ENCODE measurements at regions not wholly inside any gene's neighbourhood (a gene's known extent, or its start where the extent isn't known, plus 50 kb on each side); places are given as distances from the start of the nearest gene placed in this dataset.

- no peak for TF ChIP-seq EP300 (IDR thresholded peaks at IDR 0.05)
- TF ChIP-seq CTCF (IDR thresholded peaks at IDR 0.05), result no peak
- no peak for TF ChIP-seq POLR2AphosphoS5 (IDR thresholded peaks at IDR 0.05)
- TF ChIP-seq POLR2A (IDR thresholded peaks at IDR 0.05), result no peak
- no peak overlapping the region for H3K27ac ChIP-seq
- H3K4me1 ChIP-seq, result no peaks in the 10 kb centered on the region
- H3K36me3 ChIP-seq, result no peaks in the 10 kb centered on the region
- no peaks in the 10 kb centered on the region for H3K27me3 ChIP-seq
- H3K4me3 ChIP-seq, result no peak overlapping the region
- WGBS, result 77% methylated on average over 9 of the region's 9 CpGs
- no peaks in the 10 kb centered on the region for H3K9me3 ChIP-seq
- no peak for DNase-seq (ENCODE audit: low spot score in 2 of 2)
Observed at GRCh38 chr2:16322308-16323125, 343.1 kb downstream of the CYRIA start.

DNA sequence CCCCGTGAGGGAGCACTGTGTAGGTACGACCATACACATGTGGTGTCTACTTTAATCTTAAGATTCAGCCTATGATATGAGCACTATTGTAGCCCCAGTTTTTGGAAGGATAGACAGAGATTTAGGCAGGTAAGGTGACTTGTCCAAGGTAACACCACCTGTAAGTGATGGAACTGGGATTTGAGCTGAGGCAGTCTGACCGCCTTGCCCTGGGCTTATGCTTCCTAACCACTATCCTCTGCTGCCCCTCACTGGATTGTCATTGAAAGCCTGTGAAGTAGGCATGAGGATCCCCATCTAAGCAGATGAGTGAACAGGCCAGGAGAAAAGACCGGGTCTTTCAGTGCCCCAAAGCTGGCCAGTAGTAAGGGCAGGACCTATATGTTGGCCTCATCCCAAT is 343.8 kb downstream of the CYRIA start:
- DNase-seq (ENCODE audit: low spot score in 2 of 2), result no peak
- TF ChIP-seq EP300 (IDR thresholded peaks at IDR 0.05) (no peak), POLR2AphosphoS5 (IDR thresholded peaks at IDR 0.05) (no peak), POLR2A (IDR thresholded peaks at IDR 0.05) (no peak), CTCF (IDR thresholded peaks at IDR 0.05) (no peak)

GRCh38 chr2:16321256-16321655 is 344.4 kb downstream of the CYRIA start:
- TF ChIP-seq POLR2AphosphoS5 (IDR thresholded peaks at IDR 0.05) (no peak), CTCF (IDR thresholded peaks at IDR 0.05) (no peak), POLR2A (IDR thresholded peaks at IDR 0.05) (no peak), EP300 (IDR thresholded peaks at IDR 0.05) (no peak)
- no peak for DNase-seq (ENCODE audit: low spot score in 2 of 2)
- H3K27me3 ChIP-seq, result no peaks in the 10 kb centered on the region
- WGBS, result 87% methylated on average over 9 of the region's 9 CpGs
- H3K27ac ChIP-seq, result no peak overlapping the region
- no peaks in the 10 kb centered on the region for H3K36me3 ChIP-seq
- no peaks in the 10 kb centered on the region for H3K9me3 ChIP-seq
- H3K4me1 ChIP-seq, result no peaks in the 10 kb centered on the region
- no peak overlapping the region for H3K4me3 ChIP-seq

More for the DNA sequence above, 343.8 kb downstream of the CYRIA start:
- Histone ChIP-seq H3K27me3 (no peaks in the 10 kb centered on the region), H3K4me1 (no peaks in the 10 kb centered on the region), H3K27ac (no peak overlapping the region), H3K9me3 (no peaks in the 10 kb centered on the region), H3K36me3 (no peaks in the 10 kb centered on the region), H3K4me3 (no peak overlapping the region)
- WGBS, result 92% methylated on average over 4 of the region's 4 CpGs

- whole genome bisulfite sequencing, result 89% methylated on average over 11 of the region's 11 CpGs
- Histone ChIP-seq H3K9me3 (no peaks in the 10 kb centered on the region), H3K4me3 (no peak overlapping the region), H3K27me3 (no peaks in the 10 kb centered on the region), H3K36me3 (no peaks in the 10 kb centered on the region), H3K27ac (no peak overlapping the region), H3K4me1 (no peaks in the 10 kb centered on the region)
- TF ChIP-seq CTCF (IDR thresholded peaks at IDR 0.05) (no peak), POLR2AphosphoS5 (IDR thresholded peaks at IDR 0.05) (no peak), EP300 (IDR thresholded peaks at IDR 0.05) (no peak), POLR2A (IDR thresholded peaks at IDR 0.05) (no peak)
- no peak for DNase-seq (ENCODE audit: low spot score in 2 of 2)
Observed at GRCh38 chr2:16320716-16321115, 344.9 kb downstream of the CYRIA start.

GRCh38 chr2:16319551-16320121 is 346.0 kb downstream of the CYRIA start:
- no peaks in the 10 kb centered on the region for H3K9me3 ChIP-seq
- no peak overlapping the region for H3K4me3 ChIP-seq
- TF ChIP-seq POLR2A (IDR thresholded peaks at IDR 0.05), result no peak
- TF ChIP-seq CTCF (IDR thresholded peaks at IDR 0.05), result no peak
- no peak for TF ChIP-seq EP300 (IDR thresholded peaks at IDR 0.05)
- no peak for TF ChIP-seq POLR2AphosphoS5 (IDR thresholded peaks at IDR 0.05)
- peak overlapping the region; percentile 28 for H3K27ac ChIP-seq
- no peaks in the 10 kb centered on the region for H3K4me1 ChIP-seq
- no peaks in the 10 kb centered on the region for H3K27me3 ChIP-seq
- H3K36me3 ChIP-seq, result no peaks in the 10 kb centered on the region
- WGBS, result 60% methylated on average over 12 of the region's 12 CpGs
- no peak for DNase-seq (ENCODE audit: low spot score in 2 of 2)
